Esophagus (tissue), 2 donors: ENCODE measurements at regions not wholly inside any gene's neighbourhood (a gene's known extent, or its start where the extent isn't known, plus 50 kb on each side); places are given as distances from the start of the nearest gene placed in this dataset.

Source experiments
- H3K27ac ChIP-seq, 2 donors: one replicate each; pipeline ENCODE4 v1.5.1; 2013; ENCODE audit warnings: low read depth in 2 of 2, mild to moderate bottlenecking in 2 of 2, inconsistent platforms in 1 of 2, low read length in 1 of 2, moderate library complexity in 1 of 2
- H3K27me3 ChIP-seq, 2 donors: one replicate each; pipeline ENCODE4 v1.6.1; 2013; ENCODE audit warnings: low read length in 2 of 2, control low read depth in 1 of 2, mild to moderate bottlenecking in 1 of 2; ENCODE audit not compliant: insufficient read depth in 2 of 2, control insufficient read depth in 1 of 2
- H3K36me3 ChIP-seq, 2 donors: one replicate each; pipeline ENCODE4 v1.6.1; 2013; ENCODE audit warnings: low read length in 1 of 2; ENCODE audit not compliant: control insufficient read depth in 2 of 2, insufficient read depth in 2 of 2
- H3K4me1 ChIP-seq, 2 donors: one replicate each; pipeline ENCODE4 v1.6.1; 2013; ENCODE audit warnings: low read length in 1 of 2; ENCODE audit not compliant: control insufficient read depth in 2 of 2, insufficient read depth in 2 of 2
- H3K4me3 ChIP-seq, 2 donors: one replicate each; pipeline ENCODE4 v1.5.1; 2013; ENCODE audit warnings: low read length in 2 of 2, mild to moderate bottlenecking in 2 of 2, low read depth in 1 of 2, moderate library complexity in 1 of 2
- H3K9me3 ChIP-seq, 2 donors: one replicate each; pipeline ENCODE4 v1.6.1; 2013; ENCODE audit warnings: mild to moderate bottlenecking in 2 of 2, low read depth in 1 of 2, low read length in 1 of 2, moderate library complexity in 1 of 2; ENCODE audit not compliant: control insufficient read depth in 2 of 2, insufficient read depth in 1 of 2
- WGBS, 2 donors: extraction: QIAGEN DNeasy Blood & Tissue Kit; methylation state at CpG; one replicate each; pipeline ENCODE4 v1.1.7; 2013; 5-methylcytosine and 5-hydroxymethylcytosine counted together
- donor health status: healthy with polysubstance abuse.
- donor health status: Bipolar disorder and iron deficiency.

- 90 to 92% methylated on average over 6 of the region's 6 CpGs for WGBS, 2 donors
- no peaks in the 10 kb centered on the region for H3K27me3 ChIP-seq
- H3K9me3 ChIP-seq: no peaks in the 10 kb centered on the region
- H3K4me1 ChIP-seq: no peaks in the 10 kb centered on the region
- no peaks in the 10 kb centered on the region for H3K36me3 ChIP-seq
- no peak overlapping the region for H3K4me3 ChIP-seq
- H3K27ac ChIP-seq: no peak overlapping the region
Measured at GRCh38 chr9:81202292-81202691, 487.1 kb downstream of the TLE1 start.

- H3K4me3 ChIP-seq: no peak overlapping the region
- no peaks in the 10 kb centered on the region for H3K27me3 ChIP-seq
- no peak overlapping the region for H3K27ac ChIP-seq
- no peaks in the 10 kb centered on the region for H3K36me3 ChIP-seq
- no peaks in the 10 kb centered on the region for H3K9me3 ChIP-seq
- WGBS, 2 donors: 82 to 85% methylated on average over 4 of the region's 4 CpGs
- no peaks in the 10 kb centered on the region for H3K4me1 ChIP-seq
Measured at GRCh38 chr9:81195206-81195605, 494.1 kb downstream of the TLE1 start.

- 36 to 53% methylated on average over 1 of the region's 1 CpG for WGBS, 2 donors
- Histone ChIP-seq H3K4me3 (no peak overlapping the region), H3K9me3 (no peaks in the 10 kb centered on the region), H3K27ac (no peak overlapping the region), H3K4me1 (no peaks in the 10 kb centered on the region), H3K36me3 (no peaks in the 10 kb centered on the region), H3K27me3 (no peaks in the 10 kb centered on the region)
Measured at GRCh38 chr9:81193362-81194339, 495.7 kb downstream of the TLE1 start.

GRCh38 chr9:81191222-81191621, 498.1 kb downstream of the TLE1 start:
- H3K4me3 ChIP-seq: no peak overlapping the region
- no peaks in the 10 kb centered on the region for H3K4me1 ChIP-seq
- H3K27me3 ChIP-seq: no peaks in the 10 kb centered on the region
- no peaks in the 10 kb centered on the region for H3K36me3 ChIP-seq
- no peak overlapping the region for H3K27ac ChIP-seq
- WGBS, 2 donors: 86 to 92% methylated on average over 2 of the region's 2 CpGs
- no peaks in the 10 kb centered on the region for H3K9me3 ChIP-seq

GRCh38 chr9:81190659-81191058, 498.7 kb downstream of the TLE1 start:
- 88 to 89% methylated on average over 1 of the region's 1 CpG for WGBS, 2 donors

GRCh38 chr9:81183761-81184160, 505.6 kb downstream of the TLE1 start:
- Histone ChIP-seq H3K4me3 (no peak overlapping the region), H3K36me3 (no peaks in the 10 kb centered on the region), H3K4me1 (no peaks in the 10 kb centered on the region), H3K27me3 (no peaks in the 10 kb centered on the region), H3K27ac (no peak overlapping the region), H3K9me3 (no peaks in the 10 kb centered on the region)
- 51 to 54% methylated on average over 1 of the region's 1 CpG for WGBS, 2 donors

More at GRCh38 chr9:81190659-81191058, 498.7 kb downstream of the TLE1 start:
- no peak overlapping the region for H3K27ac ChIP-seq
- H3K4me3 ChIP-seq: no peak overlapping the region
- H3K9me3 ChIP-seq: no peaks in the 10 kb centered on the region
- H3K27me3 ChIP-seq: no peaks in the 10 kb centered on the region
- no peaks in the 10 kb centered on the region for H3K4me1 ChIP-seq
- H3K36me3 ChIP-seq: no peaks in the 10 kb centered on the region

- H3K27ac ChIP-seq: no peak overlapping the region
- H3K27me3 ChIP-seq: no peaks in the 10 kb centered on the region
- H3K9me3 ChIP-seq: no peaks in the 10 kb centered on the region
- no peaks in the 10 kb centered on the region for H3K36me3 ChIP-seq
- no peaks in the 10 kb centered on the region for H3K4me1 ChIP-seq
- H3K4me3 ChIP-seq: no peak overlapping the region
- WGBS, 2 donors: 43 to 54% methylated on average over 1 of the region's 1 CpG
Measured at GRCh38 chr9:81182431-81182830, 506.9 kb downstream of the TLE1 start.

GRCh38 chr9:81174023-81174422, 515.3 kb downstream of the TLE1 start:
- Histone ChIP-seq H3K27ac (no peak overlapping the region), H3K9me3 (no peaks in the 10 kb centered on the region), H3K4me3 (no peak overlapping the region), H3K27me3 (no peaks in the 10 kb centered on the region), H3K4me1 (no peaks in the 10 kb centered on the region), H3K36me3 (no peaks in the 10 kb centered on the region)
- 80 to 81% methylated on average over 3 of the region's 3 CpGs for WGBS, 2 donors

GRCh38 chr9:81171689-81172088, 517.7 kb downstream of the TLE1 start:
- no peak overlapping the region for H3K4me3 ChIP-seq

GRCh38 chr9:81162361-81162760, 527.0 kb downstream of the TLE1 start:
- 84 to 86% methylated on average over 11 of the region's 11 CpGs for WGBS, 2 donors
- Histone ChIP-seq H3K27me3 (no peaks in the 10 kb centered on the region), H3K9me3 (no peaks in the 10 kb centered on the region), H3K27ac (no peak overlapping the region), H3K36me3 (no peaks in the 10 kb centered on the region), H3K4me3 (no peak overlapping the region), H3K4me1 (no peaks in the 10 kb centered on the region)

More at GRCh38 chr9:81171689-81172088, 517.7 kb downstream of the TLE1 start:
- WGBS, 2 donors: 64 to 68% methylated on average over 2 of the region's 2 CpGs
- Histone ChIP-seq H3K27ac (no peak overlapping the region), H3K9me3 (no peaks in the 10 kb centered on the region), H3K4me1 (no peaks in the 10 kb centered on the region), H3K36me3 (no peaks in the 10 kb centered on the region), H3K27me3 (no peaks in the 10 kb centered on the region)
